OCI-LY3 (cell line): ENCODE measurements at regions not wholly inside any gene's neighbourhood (a gene's known extent, or its start where the extent isn't known, plus 50 kb on each side); places are given as distances from the start of the nearest gene placed in this dataset.

Experiments
- H2AFZ ChIP-seq: fragments of 200-600, 300-600 bp; shearing (Covaris generic); 2 replicates; pipeline ENCODE4 v1.6.0; 2014; ENCODE audit warnings: antibody characterized with exemption, low read depth, low read length
- H3K27ac ChIP-seq: fragments of 200-600, 300-600 bp; sonication (generic); 2 replicates; pipeline ENCODE4 v1.5.1; 2014; ENCODE audit warnings: mild to moderate bottlenecking, low read length, moderate library complexity, mixed read lengths
- H3K27me3 ChIP-seq: fragments of 200-600, 300-600 bp; sonication (generic); 2 replicates; pipeline ENCODE4 v1.6.1; 2014; ENCODE audit warnings: low read depth, low read length, mixed read lengths
- H3K36me3 ChIP-seq: fragments of 200-600, 300-600 bp; sonication (generic); replicated peaks from 2 replicates; pipeline ENCODE3; 2014; ENCODE audit warnings: low read depth, low read length, mixed read lengths
- H3K4me1 ChIP-seq: fragments of 300-600, 200-600 bp; sonication (generic); 2 replicates; pipeline ENCODE4 v1.6.1; 2014; ENCODE audit warnings: low read length, mixed read lengths
- H3K4me2 ChIP-seq: fragments of 200-600, 300-600 bp; sonication (generic); 2 replicates; pipeline ENCODE4 v1.6.1; 2014; ENCODE audit warnings: low read length, mixed read lengths
- H3K4me3 ChIP-seq: fragments of 300-600, 200-600 bp; sonication (generic); 2 replicates; pipeline ENCODE4 v1.5.1; 2014; ENCODE audit warnings: antibody characterized with exemption, mild to moderate bottlenecking, low read length, moderate library complexity
- H3K79me2 ChIP-seq: fragments of 300-600, 200-600 bp; shearing (Covaris generic); 2 replicates; pipeline ENCODE4 v1.6.1; 2014; ENCODE audit warnings: mild to moderate bottlenecking, low read length, mixed read lengths
- H3K9ac ChIP-seq: fragments of 300-600, 200-600 bp; shearing (Covaris generic); 2 replicates; pipeline ENCODE4 v1.6.0; 2014; ENCODE audit warnings: mild to moderate bottlenecking, low read length, moderate library complexity
- H3K9me3 ChIP-seq: fragments of 200-600, 300-600 bp; shearing (Covaris generic); 2 replicates; pipeline ENCODE4 v1.6.1; 2014; ENCODE audit warnings: low read length, mixed read lengths; ENCODE audit not compliant: insufficient read depth
- H4K20me1 ChIP-seq: fragments of 200-600, 300-600 bp; sonication (generic); 2 replicates; pipeline ENCODE4 v1.6.1; 2016; ENCODE audit warnings: low read length, mixed read lengths; ENCODE audit not compliant: insufficient read depth
- CTCF ChIP-seq: fragments of 200-600, 300-600 bp; sonication (generic); IDR thresholded peaks from 2 replicates; pipeline ENCODE4 v1.5.1; 2014; ENCODE audit warnings: antibody characterized with exemption, low read length, low read depth
- EZH2phosphoT487 ChIP-seq: fragments of 200-600 bp; shearing (Covaris generic); IDR thresholded peaks from 2 replicates; pipeline ENCODE4 v1.6.1; 2018; ENCODE audit warnings: antibody characterized with exemption, mixed run types, low read depth

- H3K9me3 ChIP-seq = no peaks in the 10 kb centered on the region
- H4K20me1 ChIP-seq = no peaks in the 10 kb centered on the region
- H3K4me1 ChIP-seq = no peaks in the 10 kb centered on the region
- H3K36me3 ChIP-seq = no peaks in the 10 kb centered on the region
- H3K27me3 ChIP-seq = no peaks in the 10 kb centered on the region
- no peak overlapping the region for H3K27ac ChIP-seq
- H3K4me3 ChIP-seq = no peak overlapping the region
- no peaks in the 10 kb centered on the region for H3K79me2 ChIP-seq
- no peak overlapping the region for H3K9ac ChIP-seq
- no peak overlapping the region for H2AFZ ChIP-seq
- TF ChIP-seq EZH2phosphoT487 (no peak), CTCF (no peak)
- H3K4me2 ChIP-seq = no peak overlapping the region
Observed at GRCh38 chr7:110264288-110264687, 826.6 kb upstream of the LRRN3 start.

- H3K9ac ChIP-seq = no peak overlapping the region
- no peaks in the 10 kb centered on the region for H4K20me1 ChIP-seq
- H3K79me2 ChIP-seq = no peaks in the 10 kb centered on the region
- no peaks in the 10 kb centered on the region for H3K27me3 ChIP-seq
- H3K4me1 ChIP-seq = 0 out of 2 replicates have a peak, but pooled peaks cover 2% of the 10 kb centered on the region
- H2AFZ ChIP-seq = no peak overlapping the region
- no peaks in the 10 kb centered on the region for H3K36me3 ChIP-seq
- H3K4me3 ChIP-seq = no peak overlapping the region
- no peak overlapping the region for H3K27ac ChIP-seq
- H3K9me3 ChIP-seq = no peaks in the 10 kb centered on the region
- TF ChIP-seq CTCF (no peak), EZH2phosphoT487 (no peak)
- no peak overlapping the region for H3K4me2 ChIP-seq
Observed at GRCh38 chr7:110281362-110281761, 809.6 kb upstream of the LRRN3 start.

GRCh38 chr7:110283056-110283455 lies 807.9 kb upstream of the LRRN3 start:
- Histone ChIP-seq H3K36me3 (no peaks in the 10 kb centered on the region), H3K4me3 (no peak overlapping the region), H2AFZ (no peak overlapping the region), H3K27me3 (no peaks in the 10 kb centered on the region), H3K9me3 (no peaks in the 10 kb centered on the region), H3K79me2 (no peaks in the 10 kb centered on the region), H4K20me1 (no peaks in the 10 kb centered on the region), H3K4me1 (no peaks in the 10 kb centered on the region), H3K27ac (no peak overlapping the region), H3K9ac (no peak overlapping the region), H3K4me2 (no peak overlapping the region)
- TF ChIP-seq CTCF = no peak
- no peak for TF ChIP-seq EZH2phosphoT487

GRCh38 chr7:110291430-110291829 lies 799.5 kb upstream of the LRRN3 start:
- H3K36me3 ChIP-seq = no peaks in the 10 kb centered on the region
- H2AFZ ChIP-seq = no peak overlapping the region
- no peaks in the 10 kb centered on the region for H3K9me3 ChIP-seq
- H3K27ac ChIP-seq = no peak overlapping the region
- no peaks in the 10 kb centered on the region for H3K27me3 ChIP-seq
- no peak overlapping the region for H3K4me2 ChIP-seq
- no peaks in the 10 kb centered on the region for H4K20me1 ChIP-seq
- no peak for TF ChIP-seq CTCF
- no peak for TF ChIP-seq EZH2phosphoT487
- H3K9ac ChIP-seq = no peak overlapping the region
- H3K4me1 ChIP-seq = no peaks in the 10 kb centered on the region
- no peak overlapping the region for H3K4me3 ChIP-seq
- no peaks in the 10 kb centered on the region for H3K79me2 ChIP-seq
